Retina (tissue), 1 donor: ENCODE measurements at regions not wholly inside any gene's neighbourhood (a gene's known extent, or its start where the extent isn't known, plus 50 kb on each side); places are given as distances from the start of the nearest gene placed in this dataset.
"Not testable (repeated sequence)": the region's sequence is repeated elsewhere in the genome, so short reads cannot be mapped to it uniquely, and the experiment has no call there.

Source experiments
- DNase-seq: peaks from one replicate; pipeline ENCODE4 v3.0.0-alpha.2; 2016

GRCh38 chr9:71361357-71361756 lies 239.9 kb upstream of the TRPM3 start:
- DNase-seq, result no peak

GRCh38 chr9:71357346-71357745 lies 235.9 kb upstream of the TRPM3 start:
- no peak for DNase-seq

- DNase-seq, result no peak
Observed at GRCh38 chr9:71355884-71356283, 234.5 kb upstream of the TRPM3 start.

- DNase-seq, result no peak
Observed at GRCh38 chr9:71353720-71354119, 232.3 kb upstream of the TRPM3 start.

- no peak for DNase-seq
Observed at GRCh38 chr9:71352837-71353236, 231.4 kb upstream of the TRPM3 start.

GRCh38 chr9:71349218-71349617 lies 227.8 kb upstream of the TRPM3 start:
- DNase-seq, result no peak

- no peak for DNase-seq
Observed at GRCh38 chr9:71333321-71333720, 211.9 kb upstream of the TRPM3 start.

GRCh38 chr9:71331603-71332002 lies 210.2 kb upstream of the TRPM3 start:
- no peak for DNase-seq

- DNase-seq, result no peak
Observed at GRCh38 chr9:71329873-71330272, 208.5 kb upstream of the TRPM3 start.

GRCh38 chr9:71326360-71326759 lies 204.9 kb upstream of the TRPM3 start:
- DNase-seq, result no peak

- no peak for DNase-seq
Observed at GRCh38 chr9:71323357-71323756, 201.9 kb upstream of the TRPM3 start.

- no peak for DNase-seq
Observed at GRCh38 chr9:71322311-71322710, 200.9 kb upstream of the TRPM3 start.

- DNase-seq, result no peak
Observed at GRCh38 chr9:71308454-71308853, 187.0 kb upstream of the TRPM3 start.

- no peak for DNase-seq
Observed at GRCh38 chr9:71306134-71306533, 184.7 kb upstream of the TRPM3 start.

GRCh38 chr9:71303351-71303750 lies 181.9 kb upstream of the TRPM3 start:
- no peak for DNase-seq

GRCh38 chr9:71302776-71303175 lies 181.4 kb upstream of the TRPM3 start:
- no peak for DNase-seq

- DNase-seq, result no peak
Observed at GRCh38 chr9:71295928-71296327, 174.5 kb upstream of the TRPM3 start.

- no peak for DNase-seq
Observed at GRCh38 chr9:71286146-71286545, 164.7 kb upstream of the TRPM3 start.

GRCh38 chr9:71285191-71285656 lies 163.8 kb upstream of the TRPM3 start:
- DNase-seq, result peak; percentile 68

- not testable (repeated sequence) for DNase-seq
Observed at GRCh38 chr9:71282116-71282515, 160.7 kb upstream of the TRPM3 start.

GRCh38 chr9:71279151-71279739 lies 157.8 kb upstream of the TRPM3 start:
- DNase-seq, result no peak

- no peak for DNase-seq
Observed at GRCh38 chr9:71273613-71274012, 152.2 kb upstream of the TRPM3 start.

GRCh38 chr9:71271602-71272001 lies 150.2 kb upstream of the TRPM3 start:
- DNase-seq, result peak; percentile 85

GRCh38 chr9:71270554-71270953 lies 149.1 kb upstream of the TRPM3 start:
- no peak for DNase-seq

- no peak for DNase-seq
Observed at GRCh38 chr9:71269859-71270258, 148.4 kb upstream of the TRPM3 start.
